GM21619 (cell line): ENCODE measurements at regions not wholly inside any gene's neighbourhood (a gene's known extent, or its start where the extent isn't known, plus 50 kb on each side); places are given as distances from the start of the nearest gene placed in this dataset.
"Not testable (repeated sequence)": the region's sequence is repeated elsewhere in the genome, so short reads cannot be mapped to it uniquely, and the experiment has no call there.

Experiments used
- ATAC-seq: cut with Tn5 transposase; IDR thresholded peaks from one replicate; pipeline ENCODE4 v1.9.1; 2021; ENCODE audit not compliant: unreplicated experiment

DNA sequence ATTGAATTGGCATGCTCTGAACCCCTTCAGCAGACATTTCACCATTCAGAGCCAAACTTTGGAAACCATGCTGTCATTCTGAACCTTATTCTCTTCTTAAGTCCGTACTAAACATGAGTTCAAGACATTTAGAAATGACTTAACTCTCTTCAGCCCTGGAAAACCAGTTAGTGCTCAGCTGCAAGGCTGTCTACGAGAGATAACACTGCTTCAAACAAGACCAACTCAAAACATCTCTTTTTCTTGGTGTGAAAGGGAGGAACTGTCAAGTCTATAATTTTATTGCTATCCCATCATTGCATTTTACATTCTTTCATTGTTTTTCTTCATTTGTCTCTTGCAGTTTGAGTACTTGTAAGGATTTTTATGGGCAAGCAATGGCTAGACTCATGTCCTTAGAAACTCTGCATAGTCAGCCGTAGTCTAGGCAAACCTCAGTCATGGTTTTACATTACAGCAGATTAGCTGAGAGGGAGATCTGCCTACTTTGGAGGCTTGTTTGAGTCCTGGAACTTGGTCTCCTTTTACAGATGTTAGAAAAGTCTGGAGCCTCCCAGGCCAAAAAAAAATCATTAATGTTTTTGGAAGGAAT, 120.6 kb upstream of the JADE1 start:
- no peak for ATAC-seq

DNA sequence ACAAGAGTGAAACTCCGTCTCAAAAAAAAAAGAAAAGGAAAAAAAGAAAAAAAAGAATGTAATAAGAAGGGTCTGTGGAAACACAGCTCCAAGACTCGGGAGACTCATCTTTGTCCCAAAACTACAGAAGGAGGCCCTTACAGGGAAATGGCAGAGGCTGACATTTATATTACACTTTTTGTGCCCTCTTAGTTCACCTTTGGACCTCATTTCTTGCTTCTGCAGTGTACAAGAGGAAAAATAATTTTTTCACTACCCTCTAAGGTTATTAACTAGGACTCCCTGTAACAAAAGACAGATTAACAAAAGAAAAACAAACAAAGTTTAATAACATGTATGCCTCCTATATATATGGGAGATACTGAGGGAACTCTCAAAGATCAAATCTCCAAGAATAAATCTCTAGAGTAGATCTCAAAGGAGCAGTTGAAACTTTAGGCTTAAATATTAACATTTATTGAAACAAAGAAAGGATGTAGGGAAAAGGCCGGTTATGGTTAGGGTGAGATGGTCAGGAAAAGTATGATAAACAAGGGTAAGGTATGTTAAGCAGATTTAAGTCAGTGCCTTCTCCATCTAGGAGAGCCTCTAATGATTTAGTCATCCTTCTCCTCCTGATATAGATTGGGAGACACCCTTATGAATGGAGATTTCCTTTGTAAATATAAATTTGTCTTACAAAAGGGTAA, 121.3 kb upstream of the JADE1 start:
- no peak for ATAC-seq

DNA sequence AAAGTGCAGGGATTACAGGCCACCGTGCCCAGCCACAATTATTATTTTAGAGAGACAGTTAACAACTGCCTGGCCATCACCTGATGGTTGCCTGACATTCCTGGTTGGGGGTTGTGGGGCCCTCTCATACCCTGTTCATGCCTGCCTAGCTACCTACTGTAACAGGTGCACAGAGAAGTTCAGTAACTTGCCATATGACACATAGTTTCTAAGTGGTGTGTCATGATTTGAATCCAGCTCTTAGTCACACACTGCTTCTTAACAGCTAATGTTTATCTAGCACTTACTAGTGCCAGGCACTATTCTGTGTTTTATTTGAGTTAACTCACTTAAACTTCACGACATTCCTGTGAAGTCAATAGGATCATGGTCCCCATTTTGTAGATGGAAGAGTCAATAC, 122.7 kb upstream of the JADE1 start:
- no peak for ATAC-seq

DNA sequence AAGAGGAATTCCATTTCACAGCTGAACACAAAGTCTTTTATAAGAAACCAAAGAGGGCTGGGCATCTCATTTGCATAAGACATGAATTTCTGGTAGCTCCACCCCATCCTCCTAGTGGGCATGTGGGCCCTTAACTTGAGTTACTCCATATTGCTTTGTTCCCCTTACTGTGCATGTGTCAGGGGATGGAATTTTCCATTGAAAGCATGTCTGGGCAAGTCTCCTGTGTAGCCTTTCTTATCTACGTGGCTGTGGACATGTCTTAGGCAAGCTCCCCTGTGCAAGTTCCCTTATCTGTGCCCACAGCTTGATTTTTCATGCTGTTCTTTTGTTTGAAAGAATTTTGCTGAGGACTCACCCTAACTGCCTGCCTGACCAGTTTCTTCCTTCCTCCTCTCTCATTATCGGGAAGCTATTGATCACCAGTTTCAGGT, 123.5 kb upstream of the JADE1 start:
- ATAC-seq: no peak

DNA sequence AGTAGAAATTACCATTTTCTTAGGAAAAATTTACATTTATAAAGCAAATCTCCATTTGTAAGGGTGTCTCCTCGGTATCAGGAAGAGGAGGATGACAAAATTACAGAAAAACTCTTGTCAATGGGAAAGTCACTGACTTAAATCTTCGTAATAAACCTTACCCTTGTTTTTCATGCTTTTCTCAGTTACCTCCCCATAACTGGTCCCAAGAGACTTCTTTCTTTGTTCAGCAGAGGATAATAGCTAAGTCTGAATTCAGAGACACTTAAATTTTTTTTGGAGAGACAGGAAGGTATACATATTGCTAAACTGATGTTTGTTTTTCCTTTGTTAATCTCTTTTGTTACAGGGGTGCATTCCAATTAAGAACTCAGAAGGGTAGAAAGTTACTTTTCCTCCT, 125.5 kb upstream of the JADE1 start:
- ATAC-seq: no peak

DNA sequence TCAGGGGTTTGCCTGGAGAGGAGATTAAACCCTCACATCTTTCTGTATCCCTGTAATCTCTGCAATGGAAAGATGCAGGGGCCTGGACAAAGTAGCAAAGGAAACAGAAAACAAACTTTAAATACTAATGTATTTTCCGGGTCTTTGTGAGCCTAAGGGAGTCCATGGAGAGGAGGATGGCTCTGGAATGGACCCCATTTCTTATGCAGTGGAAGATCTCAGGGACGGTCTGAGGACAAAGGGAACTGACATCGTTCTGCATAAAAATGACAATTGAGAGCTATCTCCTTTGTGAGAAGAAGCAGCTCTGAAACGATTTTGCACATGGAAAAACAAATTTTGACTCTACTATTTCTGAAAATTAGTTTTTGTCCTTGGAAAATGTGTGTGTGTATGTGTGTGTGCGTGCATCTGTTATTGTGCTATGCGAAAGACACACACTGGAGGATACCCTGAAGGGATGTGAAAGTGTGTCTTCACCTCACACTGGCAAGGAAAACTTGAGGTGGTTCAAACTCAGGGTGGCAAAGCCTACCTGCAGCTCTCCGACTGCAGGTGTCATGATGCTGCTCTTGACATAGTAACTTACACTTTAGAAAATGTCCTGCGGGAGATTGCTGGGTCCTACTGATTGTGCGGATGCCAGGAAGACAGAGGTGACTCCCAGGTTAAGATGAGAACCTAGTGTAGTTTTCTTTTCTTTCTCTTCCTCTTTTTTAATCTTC, 126.4 kb upstream of the JADE1 start:
- ATAC-seq: no peak

DNA sequence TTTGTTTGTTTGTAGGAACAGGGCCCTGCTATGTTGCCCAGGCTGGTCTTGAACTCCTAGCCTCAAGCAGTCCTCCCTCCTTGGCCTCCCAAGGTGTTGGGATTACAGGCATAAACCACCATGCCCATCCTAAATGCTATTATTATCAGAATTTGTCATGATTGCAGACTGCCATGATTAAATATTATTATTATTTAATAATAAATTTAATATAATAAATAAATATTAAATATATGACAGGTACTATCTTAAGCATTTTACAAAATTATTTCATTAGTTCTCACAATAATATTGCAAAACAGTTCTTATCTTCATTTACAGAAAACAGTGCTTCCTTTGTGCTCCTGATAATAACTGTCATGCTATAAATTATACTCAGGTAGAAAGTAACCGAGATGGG, 133.4 kb upstream of the JADE1 start:
- ATAC-seq: no peak

DNA sequence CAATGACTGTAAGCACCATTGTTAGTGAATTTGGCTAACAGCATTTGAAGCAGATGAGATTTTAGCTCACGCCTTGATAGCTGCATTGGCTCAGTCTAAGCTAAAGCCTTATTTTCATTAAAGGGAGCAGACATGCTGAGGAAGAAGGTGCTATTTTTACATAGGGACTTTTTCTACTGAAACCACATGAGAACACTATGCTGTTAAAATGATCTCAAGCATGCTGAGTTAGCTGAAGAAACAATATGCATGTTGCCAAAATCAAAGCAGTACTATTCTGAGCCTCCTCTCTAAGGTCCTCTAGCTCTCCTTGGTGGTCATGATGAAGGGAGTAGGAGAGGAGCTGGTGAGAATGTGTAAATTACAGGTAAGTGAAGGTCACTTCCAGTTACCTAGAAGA, 134.4 kb upstream of the JADE1 start:
- peak; percentile 91 for ATAC-seq

DNA sequence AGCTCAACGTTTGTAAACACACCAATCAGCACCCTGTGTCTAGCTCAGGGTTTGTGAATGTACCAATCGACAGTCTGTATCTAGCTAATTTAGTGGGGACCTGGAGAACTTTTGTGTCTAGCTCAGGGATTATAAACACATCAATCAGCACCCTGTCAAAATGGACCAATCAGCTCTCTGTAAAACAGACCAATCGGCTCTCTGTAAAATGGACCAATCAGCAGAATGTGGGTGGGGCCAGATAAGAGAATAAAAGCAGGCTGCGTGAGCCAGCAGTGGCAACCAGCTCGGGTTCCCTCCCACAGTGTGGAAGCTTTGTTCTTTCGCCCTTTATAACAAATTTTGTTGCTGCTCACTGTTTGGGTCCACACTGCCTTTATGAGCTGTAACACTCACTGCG, 136.3 kb upstream of the JADE1 start:
- ATAC-seq: not testable (repeated sequence)

DNA sequence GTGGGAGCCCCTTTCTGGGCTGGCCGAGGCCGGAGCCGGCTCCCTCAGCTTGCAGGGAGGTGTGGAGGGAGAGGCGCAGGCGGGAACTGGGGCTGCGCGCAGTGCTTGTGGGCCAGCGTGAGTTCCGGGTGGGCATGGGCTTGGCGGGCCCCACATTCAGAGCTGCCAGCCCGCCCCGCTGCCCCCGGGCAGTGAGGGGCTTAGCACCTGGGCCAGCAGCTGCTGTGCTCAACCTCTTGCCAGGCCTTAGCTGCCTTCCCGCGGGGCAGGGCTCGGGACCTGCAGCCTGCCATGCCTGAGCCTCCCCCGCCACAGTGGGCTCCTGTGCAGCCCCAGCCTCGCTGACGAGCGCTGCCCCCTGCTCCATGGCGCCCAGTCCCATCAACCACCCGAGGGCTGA, 136.9 kb upstream of the JADE1 start:
- ATAC-seq: not testable (repeated sequence)

DNA sequence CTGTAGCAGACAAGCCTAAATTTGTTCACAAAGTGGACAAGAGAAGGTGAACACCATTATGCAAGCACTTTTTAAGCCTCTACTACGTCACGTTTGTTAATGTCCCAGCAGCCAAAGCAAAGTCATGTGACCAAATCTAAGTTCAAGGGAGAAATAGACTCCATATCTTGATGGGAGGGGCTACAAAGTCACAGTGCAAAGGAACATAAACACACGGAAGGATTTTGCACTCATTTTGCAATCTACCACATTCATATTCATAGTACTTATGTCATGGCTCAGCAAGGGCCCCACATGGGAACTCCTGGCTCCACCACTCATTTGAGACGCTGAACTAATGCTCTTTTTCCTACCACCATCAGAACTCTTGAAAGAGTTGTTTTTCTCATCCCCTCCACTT, 139.0 kb upstream of the JADE1 start:
- ATAC-seq: no peak

DNA sequence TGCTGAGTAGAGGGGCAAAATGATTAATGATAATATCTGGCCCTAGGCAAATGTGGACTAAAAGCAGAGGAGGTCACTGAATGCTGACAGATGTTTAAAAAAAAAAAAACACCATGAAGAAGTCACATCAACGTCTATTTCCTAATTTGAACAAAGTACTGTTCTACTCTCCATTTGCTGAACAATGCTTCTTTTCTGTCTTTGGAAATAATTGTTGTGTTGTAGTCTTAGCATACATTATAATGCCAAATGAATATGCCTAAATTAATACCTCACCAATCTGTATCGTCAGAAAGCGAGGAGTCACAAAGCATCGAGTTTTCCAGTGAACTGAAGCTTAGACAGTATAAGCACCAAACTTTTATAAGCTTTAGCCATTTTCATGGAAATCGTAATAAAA, 140.9 kb upstream of the JADE1 start:
- ATAC-seq: no peak

DNA sequence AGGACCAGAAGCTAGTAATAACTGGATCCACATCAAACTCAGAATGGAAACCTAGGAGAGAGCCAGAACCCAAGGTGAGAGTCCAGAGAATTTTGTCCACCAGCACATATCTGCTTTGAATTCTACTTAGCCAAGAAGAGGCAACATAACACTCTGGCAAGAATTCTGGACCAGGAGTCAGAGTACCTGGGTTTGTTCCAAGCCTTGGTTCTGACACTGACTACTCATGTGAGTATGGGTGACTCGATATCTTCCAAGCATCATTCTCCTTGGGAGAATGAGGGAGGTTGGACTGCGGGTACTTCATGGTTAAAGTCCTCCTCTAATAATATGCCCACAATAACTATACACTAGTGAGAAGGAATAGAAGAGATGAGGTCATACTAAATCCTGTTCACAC, 144.0 kb upstream of the JADE1 start:
- ATAC-seq: no peak

DNA sequence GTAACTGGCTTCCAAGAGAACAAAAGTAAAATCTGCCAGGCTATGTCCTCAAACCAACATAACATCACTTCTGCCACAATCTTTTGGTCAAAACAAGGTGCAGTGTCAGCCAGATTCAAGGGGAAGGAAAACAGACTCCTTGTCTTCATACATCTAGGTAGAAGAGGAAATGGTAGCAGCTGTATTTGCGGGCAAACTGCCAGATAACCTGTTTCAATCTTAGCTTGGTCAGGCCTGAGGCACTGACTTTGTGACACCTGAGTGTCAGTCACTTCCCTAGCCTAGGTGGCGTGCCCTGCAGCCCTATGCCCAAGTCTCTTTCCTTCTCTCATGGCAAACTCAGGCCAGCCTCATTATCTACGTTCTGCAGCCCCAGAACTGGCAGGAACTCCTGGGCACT, 146.2 kb upstream of the JADE1 start:
- ATAC-seq: peak; percentile 70

DNA sequence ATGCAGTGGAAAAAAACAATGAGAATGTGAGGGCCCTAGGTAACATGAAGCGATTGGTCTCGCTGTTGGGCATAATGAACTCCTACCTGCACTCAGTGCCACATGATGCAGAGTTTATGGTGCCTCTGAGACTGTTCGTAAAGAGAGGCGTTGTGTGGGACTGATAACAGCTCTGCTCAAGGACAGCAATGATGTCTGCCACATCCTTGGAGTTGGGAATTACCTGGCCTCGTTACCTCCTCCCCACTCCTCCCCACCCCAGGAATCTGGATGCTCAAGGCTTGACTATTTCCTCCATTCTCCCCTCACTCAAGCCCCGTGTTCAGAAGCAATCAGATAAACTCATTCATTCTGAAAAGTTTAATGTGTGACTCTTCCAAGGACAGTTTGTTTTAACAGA, 148.0 kb upstream of the JADE1 start:
- ATAC-seq: no peak

DNA sequence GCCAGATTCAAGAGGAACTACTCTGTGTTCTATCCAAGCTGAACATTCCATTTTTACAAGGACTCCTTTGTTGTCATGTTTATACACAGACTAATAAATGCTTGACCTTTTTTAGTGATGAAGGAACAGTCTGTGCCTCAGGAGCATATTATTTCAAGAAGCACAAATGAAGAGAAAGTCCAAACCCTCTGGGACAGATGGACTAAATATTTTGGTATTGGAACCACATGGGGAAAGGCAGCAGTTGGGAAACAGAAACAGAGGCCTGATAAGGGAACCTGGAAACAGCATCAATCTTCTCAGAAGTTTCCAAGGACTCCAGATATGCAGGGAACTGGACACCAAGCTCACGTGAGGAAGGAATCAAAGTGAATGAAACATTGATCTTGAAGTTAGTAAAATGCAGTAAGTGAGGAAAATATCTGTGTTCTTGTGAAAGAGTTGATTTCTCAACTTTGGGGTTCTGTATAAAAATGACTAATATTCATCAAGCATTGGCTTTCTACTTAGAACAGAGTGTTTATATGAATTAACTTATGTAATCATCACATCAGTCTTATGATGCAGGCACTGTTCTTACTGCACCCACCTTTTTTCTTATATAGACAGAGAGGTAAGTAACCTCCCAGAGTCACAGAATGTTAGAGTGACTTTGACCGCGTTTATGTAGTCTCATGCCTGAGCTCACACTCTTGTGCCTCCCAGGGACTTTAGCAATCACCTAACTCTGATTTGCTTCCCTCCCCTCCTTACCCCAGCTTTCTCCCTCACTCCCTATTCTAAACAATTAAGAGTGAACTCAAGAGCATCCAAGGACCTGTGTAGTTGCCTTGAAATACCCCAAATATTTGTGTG, 148.9 kb upstream of the JADE1 start:
- no peak for ATAC-seq

DNA sequence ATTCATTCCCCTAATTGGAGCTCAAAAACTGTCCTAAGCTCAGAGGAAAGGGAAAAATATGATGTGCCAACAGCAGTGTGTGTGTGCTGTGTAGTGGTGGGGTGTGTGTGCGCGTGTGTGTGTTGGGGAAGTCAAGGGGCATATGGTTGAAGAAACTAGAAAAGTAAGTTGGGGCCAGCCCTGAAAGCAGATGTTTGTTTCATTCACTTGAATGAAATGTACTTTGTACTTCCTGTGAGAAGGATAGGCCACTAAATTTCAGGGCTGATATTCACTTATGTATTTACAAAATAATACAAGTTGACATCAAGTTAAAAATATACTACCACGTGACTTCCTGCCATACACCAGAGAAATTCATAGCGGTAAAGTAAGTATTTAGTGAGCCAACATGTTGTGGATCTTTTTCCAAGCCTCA, 151.3 kb upstream of the JADE1 start:
- ATAC-seq: no peak

DNA sequence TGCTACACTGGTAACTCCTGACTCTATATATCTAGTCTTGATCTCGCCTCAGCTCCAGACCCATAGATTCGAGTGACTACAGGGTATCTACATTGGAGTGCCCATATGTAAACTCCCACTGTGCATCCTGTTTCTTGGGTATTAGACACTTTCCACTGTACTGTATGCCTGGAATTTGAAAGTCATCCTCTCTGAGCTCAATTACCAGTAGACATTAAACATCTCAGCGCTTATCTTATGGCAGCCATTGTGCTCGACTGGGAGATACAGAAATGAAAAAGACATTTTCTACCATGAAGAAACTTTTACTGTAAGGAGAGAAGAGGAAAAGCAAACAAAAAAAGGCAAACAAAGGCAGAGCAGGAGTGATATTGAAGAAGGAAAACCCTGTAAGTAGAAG, 151.9 kb upstream of the JADE1 start:
- ATAC-seq: no peak

DNA sequence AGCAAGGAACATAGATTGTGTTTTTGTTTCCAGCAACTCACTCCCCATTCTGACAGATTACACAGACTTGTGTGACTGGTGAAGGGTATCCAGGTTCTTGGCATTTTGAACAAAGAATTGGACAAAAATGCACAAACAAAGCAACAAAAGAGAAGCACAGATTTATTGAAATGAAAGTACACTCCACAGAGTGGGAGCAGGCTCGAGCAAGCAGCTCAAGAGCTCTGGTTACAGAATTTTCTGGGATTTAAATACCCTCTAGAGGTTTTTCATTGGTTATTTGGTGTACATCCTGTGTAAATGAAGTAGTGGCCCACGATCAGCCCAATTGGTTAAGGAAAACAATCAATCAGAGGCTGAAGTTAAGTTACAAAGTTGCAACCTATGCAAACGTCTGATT, 155.0 kb upstream of the JADE1 start:
- ATAC-seq: no peak

DNA sequence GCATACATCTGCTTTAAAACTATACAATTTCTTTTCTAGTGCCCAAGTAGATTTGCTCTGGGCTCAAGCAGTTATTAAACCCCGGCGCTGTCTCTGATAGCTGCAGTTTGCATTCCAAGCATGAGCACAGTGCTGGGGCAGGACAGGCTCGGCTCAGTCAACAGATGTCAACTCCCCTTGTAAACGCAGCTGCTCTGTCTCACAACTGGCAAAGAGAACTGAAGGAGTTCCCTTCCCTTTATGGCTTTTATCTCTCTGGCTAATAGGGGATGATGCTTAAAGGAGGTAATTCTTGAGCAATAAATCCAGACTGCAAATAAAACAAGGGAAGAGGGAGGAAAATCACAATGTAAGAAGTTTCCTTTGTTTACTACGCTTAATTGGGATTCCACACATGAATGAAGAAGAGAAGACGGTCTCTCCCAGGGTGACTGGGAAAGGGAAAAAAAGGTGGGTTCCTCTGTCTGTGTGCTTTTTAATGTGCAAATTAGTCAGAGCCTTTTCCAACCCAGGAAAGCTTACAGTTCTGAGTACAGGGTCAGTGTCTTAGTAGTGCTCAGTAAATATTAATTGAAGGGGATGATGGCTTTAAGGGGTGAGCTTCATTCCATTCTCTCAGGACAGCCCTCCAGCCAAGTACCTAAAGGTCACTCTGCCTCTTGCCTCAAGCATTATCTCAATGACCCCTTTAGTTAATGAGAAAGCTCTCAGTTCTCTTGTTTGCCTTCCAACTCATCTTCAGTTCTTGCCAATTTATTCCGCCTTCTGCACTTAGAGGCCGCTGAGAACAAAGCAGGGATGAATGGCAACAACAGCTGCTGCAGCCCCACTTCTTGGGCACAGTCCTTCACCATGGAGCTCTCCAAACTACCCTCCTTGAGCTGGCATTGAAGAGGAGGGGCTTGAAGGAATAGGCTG, 155.7 kb upstream of the JADE1 start:
- ATAC-seq: no peak
